ENCODE measurements at regions not wholly inside any gene's neighbourhood (a gene's known extent, or its start where the extent isn't known, plus 50 kb on each side); places are given as distances from the start of the nearest gene placed in this dataset.

- DNase-seq, result no peak
These were observed 50.9 kb downstream of the DISP1 start for GRCh38 chr1:222865718-222866117.

DNA sequence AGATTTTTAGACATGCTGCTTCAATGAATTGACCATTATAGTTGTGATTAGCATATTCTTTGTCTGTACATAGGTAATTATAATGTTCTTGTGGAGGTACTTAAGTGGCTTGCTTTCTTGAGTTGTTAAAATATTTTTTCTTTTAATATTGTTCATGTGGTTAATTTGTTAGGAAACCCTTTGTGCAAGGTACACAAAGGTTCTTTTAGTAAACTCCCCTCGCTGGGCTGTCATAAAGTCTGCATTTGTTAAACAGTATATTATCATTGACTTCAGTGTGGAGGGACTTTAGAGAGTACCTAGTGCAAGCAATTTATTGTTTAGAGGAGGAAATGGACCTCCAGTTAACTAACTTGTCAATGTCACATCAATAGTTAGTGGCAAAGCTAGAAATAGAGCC is 52.5 kb downstream of the DISP1 start:
- DNase-seq, result no peak

GRCh38 chr1:222876182-222876581 is 61.3 kb downstream of the DISP1 start:
- DNase-seq, result no peak

DNA sequence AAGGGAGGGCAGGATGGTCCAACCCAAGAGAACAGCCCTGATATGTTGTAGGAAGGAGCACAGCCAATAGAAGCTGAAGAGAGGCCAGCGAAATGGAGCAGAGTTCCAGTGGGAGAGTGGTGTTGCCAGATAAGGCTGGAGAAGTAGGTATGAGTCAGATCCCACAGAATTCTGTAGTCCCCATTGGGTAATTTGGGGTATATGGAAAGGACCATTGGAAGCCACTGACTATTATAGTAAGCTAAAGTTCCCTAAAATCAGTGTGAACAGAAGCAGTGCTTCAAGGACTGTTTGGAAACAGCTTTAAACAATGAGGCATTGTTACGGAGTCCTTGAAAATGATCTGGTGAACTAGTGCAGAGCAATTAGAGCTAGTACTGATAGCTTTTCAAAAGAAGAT is 63.0 kb downstream of the DISP1 start:
- no peak for DNase-seq

DNA sequence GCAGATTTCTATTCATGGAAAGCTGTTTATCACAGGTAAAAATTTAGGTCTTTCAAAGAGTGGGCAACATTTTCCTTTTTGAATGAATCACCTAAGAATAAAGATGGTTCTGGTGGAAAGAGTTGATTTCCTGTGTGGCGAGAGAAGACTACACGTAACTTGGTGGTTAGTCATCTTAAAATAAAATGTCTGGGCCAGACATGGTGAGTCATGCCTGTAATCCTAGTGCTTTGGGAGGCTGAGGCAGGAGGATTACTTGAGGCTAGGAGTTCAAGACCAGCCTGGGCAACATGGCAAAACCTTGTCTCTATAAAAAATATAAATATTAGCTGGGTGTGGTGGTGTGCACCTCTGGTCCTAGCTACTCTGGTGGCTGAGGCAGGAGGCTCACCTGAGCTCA is 65.7 kb downstream of the DISP1 start:
- no peak for DNase-seq

DNA sequence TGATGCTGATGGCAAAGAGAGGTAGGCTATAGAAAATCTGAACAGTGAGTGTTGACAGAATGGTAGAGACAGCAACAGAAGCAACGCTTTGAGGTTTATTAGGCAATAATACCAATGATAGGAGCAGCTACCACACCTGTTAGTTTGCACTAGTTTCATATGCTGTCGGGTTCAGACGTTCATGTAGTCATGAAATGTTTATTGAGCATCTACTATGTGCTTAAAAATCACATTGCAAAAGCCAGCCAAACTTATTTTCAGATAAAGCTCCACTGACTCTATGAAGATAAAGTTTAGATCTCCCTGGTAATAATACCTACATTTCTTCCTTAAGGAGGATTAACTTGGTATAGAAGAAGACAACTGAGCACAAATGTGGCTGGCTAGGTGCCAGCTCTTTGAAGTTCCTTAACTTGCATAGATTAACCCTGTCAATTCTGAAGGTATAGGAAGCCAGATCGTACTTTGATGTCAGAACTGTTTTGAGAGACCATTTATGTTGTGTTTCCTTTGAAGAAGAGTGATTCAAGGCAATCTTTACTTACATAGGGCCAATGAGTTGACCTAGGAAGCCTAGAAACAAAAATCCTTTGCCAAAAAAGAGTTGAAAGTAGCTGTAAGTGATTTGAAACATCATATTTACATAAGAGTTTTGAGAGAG is 71.5 kb downstream of the DISP1 start:
- DNase-seq, result no peak

DNA sequence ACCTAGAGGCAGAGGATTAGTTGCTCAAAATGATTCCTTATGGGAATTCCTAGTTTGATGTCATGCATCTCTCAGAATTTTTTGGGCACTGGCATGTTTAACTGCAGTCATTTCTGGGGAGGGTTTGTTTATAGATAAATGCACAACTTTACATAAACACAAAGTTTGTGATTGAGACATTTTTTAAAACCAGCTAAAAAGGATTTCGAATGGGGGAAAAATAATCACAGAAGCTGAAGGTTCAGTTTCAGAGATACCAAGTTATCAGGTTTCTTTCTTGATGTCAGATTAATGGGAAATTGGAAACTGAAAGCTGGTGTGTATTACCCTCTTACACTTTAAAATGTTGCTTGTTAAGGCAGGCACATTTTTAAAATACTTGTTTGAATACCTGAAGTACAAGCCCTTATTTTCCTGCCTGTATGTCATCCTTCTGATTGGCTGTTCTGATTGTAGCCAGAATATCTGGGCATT is 72.1 kb downstream of the DISP1 start:
- DNase-seq, result peak; percentile 58

- DNase-seq, result no peak
These were observed 74.6 kb downstream of the DISP1 start for GRCh38 chr1:222889440-222889839.

GRCh38 chr1:222890716-222891115 is 75.9 kb downstream of the DISP1 start:
- DNase-seq, result no peak

GRCh38 chr1:222891578-222891977 is 76.7 kb downstream of the DISP1 start:
- DNase-seq, result no peak

- DNase-seq, result no peak
These were observed 77.4 kb downstream of the DISP1 start for GRCh38 chr1:222892137-222892769.

DNA sequence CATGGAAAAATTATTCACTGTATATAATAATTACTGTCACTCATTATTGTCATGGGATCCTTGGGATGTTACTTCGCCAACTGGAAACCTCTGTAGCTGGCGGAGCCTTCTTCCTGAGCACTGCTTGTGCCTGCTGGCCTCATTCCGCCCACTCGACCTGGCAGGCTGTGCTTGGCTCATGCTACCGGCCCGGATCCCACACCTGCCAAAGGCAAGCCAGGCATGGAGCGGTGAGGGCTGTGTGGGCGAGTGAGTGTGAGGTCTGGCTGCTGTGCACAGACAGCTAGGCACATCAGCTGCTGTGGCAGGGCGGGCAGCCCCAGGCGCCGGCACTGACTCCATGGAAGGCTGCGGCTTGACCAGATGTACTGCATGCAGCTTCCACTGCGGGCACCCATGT is 78.4 kb downstream of the DISP1 start:
- DNase-seq, result no peak

DNA sequence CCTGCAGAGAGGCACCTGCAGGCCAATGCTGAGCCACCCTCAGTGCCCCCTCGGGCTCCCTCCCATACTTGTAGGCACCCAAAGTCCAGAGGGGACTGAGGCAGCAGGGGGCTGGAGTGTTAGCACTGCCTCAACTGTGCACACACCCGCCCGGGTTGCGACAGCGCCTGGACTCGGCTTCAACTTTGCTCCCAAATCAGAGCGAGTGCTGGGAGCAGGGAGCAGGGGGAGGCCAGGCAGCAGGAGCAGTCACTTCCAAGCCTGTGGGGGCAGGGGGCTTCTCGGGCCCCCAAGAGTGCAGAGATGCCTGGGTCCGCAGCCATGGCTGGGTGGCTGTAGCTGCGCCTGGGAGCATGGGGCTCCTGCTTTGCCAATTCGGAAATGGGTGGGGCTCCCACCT is 79.5 kb downstream of the DISP1 start:
- no peak for DNase-seq

DNA sequence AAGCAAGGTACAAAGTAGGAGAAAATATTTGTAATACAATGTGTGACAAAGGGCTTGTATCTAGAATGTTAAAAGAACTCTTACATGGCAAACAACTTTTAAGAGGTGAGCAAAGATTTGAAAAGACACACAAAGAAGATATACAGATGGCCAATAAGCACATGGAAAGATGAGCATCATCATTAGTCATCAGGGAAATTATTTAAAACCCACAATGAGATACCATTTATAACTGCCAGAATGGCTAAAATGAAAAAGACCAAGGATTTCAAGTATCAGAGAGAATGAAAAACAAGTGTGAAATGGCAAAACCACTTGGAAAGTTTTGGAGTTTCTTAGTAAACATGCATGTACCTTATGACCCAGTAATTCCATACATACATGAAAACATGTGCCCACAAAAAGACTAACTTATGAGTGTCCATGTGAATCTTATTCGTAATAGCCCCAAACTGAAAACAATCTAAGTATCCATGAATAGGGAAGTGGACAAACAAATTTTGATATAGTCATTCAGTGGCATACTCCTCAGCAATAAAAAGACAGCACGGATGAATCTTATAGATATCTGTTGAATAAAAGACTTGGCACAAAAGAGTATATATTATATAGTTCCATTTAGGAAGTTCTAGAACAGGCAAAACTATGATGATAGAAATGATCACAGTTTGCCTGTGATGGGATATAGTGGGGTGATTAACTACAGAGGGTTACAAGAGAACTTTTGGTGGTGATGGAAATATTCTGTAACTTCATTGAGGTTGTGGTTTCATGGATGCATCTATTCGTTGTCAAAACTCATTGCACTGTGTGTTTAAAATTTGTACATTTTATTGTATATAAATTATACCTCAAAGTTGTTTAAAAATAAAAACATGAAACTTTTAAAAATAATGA is 82.0 kb downstream of the DISP1 start:
- no peak for DNase-seq

- no peak for DNase-seq
These were observed 82.8 kb downstream of the DISP1 start for GRCh38 chr1:222897527-222898190.

DNA sequence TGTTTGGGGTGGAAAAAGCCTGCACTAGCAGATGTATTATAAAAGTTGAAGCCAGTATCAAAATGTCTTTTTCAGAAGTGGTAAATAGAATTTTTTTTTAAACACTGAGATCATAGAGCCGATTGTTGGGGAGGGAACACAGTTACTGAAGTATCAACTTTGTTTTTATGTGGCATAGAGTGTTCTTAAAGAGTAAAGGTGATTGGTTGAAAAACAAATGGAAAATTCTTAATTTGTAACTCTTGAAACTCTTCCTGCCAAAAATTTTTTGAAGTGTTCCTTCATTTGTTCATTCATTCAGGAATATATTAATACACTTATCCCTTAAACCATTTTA is 83.3 kb downstream of the DISP1 start:
- DNase-seq, result no peak

DNA sequence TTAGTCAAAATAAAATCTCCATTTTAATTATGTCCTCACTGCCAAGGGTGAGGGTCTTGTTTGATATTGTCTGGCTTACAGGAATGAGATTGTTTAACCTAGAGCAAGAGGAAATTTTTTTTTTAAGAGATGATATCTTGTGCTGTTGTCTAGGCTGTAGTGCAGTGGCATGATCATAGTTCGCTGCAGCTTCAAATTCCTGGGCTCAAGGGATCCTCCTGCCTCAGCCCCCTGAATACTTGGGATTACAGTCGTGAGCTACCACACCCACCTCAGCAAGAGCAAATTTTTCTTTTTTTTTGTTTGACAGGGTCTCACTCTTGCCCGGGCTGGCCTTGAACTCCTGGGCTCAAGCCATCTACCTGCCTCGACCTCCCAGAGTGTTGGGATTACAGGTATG is 84.6 kb downstream of the DISP1 start:
- DNase-seq, result no peak

DNA sequence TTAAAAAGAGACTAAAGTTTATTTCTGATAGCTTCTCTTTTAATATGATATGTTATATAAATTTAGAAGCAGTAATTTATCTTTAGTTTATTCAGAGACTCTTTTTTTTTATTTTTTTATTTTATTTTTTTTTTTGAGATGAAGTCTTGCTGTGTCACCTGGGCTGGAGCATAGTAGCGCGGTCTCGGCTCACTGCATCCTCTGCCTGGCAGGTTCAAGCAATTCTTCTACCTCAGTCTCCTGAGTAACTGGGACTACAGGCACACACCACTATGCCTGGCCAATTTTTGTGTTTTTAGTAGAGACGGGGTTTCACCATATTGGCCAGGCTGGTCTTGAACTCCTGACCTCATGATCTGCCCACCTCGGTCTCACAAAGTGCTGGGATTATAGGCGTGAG is 89.6 kb downstream of the DISP1 start:
- no peak for DNase-seq

DNA sequence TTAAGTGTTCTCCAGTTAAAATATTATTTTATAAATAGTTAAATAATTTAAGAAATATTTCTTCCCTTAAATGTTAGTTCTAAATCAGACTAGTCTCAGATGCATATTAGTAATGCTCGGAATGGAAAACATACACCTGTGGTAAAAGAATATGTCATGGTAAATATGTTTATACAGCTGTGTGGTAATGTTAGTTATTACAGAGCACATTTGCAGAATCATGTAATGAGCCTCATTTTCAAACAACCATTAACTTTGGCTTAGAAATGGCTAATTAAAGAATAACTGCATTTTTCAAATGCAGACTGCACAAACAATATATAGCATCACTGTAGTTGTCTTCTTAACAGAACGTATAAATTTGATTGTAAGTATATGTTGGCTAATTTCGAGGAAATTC is 90.3 kb downstream of the DISP1 start:
- DNase-seq, result no peak

GRCh38 chr1:222906271-222906739 is 91.5 kb downstream of the DISP1 start:
- DNase-seq, result peak; percentile 17

GRCh38 chr1:222909586-222909985 is 94.7 kb downstream of the DISP1 start:
- DNase-seq, result no peak

- no peak for DNase-seq
These were observed 95.9 kb downstream of the DISP1 start for GRCh38 chr1:222910699-222911098.

DNA sequence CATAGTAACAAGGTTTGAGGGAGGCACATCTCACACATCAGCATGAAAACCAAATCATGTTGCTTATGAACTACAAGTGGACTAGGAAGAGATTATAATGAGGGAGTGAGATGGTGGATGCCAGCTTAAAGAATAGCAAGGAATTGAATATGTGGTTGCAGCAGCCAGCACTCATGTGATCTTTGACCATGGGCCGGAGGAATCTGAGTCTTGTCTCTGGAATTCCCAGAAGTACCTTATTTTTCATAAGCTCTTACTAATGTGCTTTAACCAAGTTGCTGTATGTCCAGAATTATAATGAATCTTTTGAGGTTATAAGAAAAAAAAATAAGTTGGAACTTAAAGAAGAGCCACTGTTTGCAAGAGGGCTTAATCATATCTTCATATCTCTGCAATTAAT is 97.0 kb downstream of the DISP1 start:
- DNase-seq, result no peak

Data from NCI-H2171 treated with DMSO at 0.1 percent for 48 hours (cell line).